SH-SY5Y (cell line): ENCODE measurements at regions not wholly inside any gene's neighbourhood (a gene's known extent, or its start where the extent isn't known, plus 50 kb on each side); places are given as distances from the start of the nearest gene placed in this dataset.

Experiments
- GATA2 ChIP-seq: IDR thresholded peaks from 2 replicates; pipeline ENCODE4 v1.6.1; 2011; ENCODE audit warnings: mild to moderate bottlenecking, low read depth, low read length
- GATA3 ChIP-seq: IDR thresholded peaks from 2 replicates; pipeline ENCODE4 v1.6.1; 2011; ENCODE audit warnings: low read depth, mild to moderate bottlenecking, low read length, moderate library complexity

- TF ChIP-seq GATA3 (no peak), GATA2 (no peak)
These were observed 375.7 kb upstream of the MARCKS start for GRCh38 chr6:113481458-113481857.
